A673 (cell line): ENCODE measurements at regions not wholly inside any gene's neighbourhood (a gene's known extent, or its start where the extent isn't known, plus 50 kb on each side); places are given as distances from the start of the nearest gene placed in this dataset.
"Not testable (repeated sequence)": the region's sequence is repeated elsewhere in the genome, so short reads cannot be mapped to it uniquely, and the experiment has no call there.

Experiments used
- EZH2 ChIP-seq: fragments of 200-600 bp; sonication (generic); IDR thresholded peaks from 2 replicates; pipeline ENCODE4 v1.6.1; 2017; ENCODE audit warnings: borderline replicate concordance, low read depth, mild to moderate bottlenecking, mixed read lengths, antibody characterized with exemption, low read length; ENCODE audit not compliant: poor library complexity, severe bottlenecking
- TF ChIP-seq, protein P1 (sequence below): fragments of 300-800, 200-600 bp; sonication (generic); conservative IDR thresholded peaks from 2 replicates; pipeline ENCODE4 v1.5.1; 2017; ENCODE audit warnings: low read depth, mild to moderate bottlenecking, antibody characterized with exemption, low read length, moderate library complexity, mixed read lengths

DNA sequence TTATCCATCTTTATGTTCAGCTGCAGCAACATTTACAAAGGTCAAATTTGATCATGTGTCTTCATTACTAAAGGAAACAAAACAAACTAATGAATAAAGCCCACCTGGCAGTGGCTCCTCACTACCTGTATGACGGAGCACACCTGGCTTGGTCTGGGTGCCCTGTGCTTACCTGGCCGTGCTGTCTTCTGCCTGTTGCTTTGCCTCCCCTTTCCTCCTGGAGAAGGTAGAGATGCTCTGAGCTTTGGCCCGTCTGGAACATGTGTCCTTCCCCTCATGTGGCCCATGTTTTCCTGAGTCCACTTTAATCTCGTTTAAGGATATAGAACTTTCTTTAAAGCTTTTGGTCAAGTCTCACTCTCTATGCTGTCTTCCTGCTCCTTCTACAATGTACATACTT lies 1388.8 kb upstream of the DEFB115 start:
- TF ChIP-seq, protein P1, sequence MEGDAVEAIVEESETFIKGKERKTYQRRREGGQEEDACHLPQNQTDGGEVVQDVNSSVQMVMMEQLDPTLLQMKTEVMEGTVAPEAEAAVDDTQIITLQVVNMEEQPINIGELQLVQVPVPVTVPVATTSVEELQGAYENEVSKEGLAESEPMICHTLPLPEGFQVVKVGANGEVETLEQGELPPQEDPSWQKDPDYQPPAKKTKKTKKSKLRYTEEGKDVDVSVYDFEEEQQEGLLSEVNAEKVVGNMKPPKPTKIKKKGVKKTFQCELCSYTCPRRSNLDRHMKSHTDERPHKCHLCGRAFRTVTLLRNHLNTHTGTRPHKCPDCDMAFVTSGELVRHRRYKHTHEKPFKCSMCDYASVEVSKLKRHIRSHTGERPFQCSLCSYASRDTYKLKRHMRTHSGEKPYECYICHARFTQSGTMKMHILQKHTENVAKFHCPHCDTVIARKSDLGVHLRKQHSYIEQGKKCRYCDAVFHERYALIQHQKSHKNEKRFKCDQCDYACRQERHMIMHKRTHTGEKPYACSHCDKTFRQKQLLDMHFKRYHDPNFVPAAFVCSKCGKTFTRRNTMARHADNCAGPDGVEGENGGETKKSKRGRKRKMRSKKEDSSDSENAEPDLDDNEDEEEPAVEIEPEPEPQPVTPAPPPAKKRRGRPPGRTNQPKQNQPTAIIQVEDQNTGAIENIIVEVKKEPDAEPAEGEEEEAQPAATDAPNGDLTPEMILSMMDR = not testable (repeated sequence)
- not testable (repeated sequence) for TF ChIP-seq EZH2
